Hepatic stellate cell (primary cell): ENCODE measurements at regions not wholly inside any gene's neighbourhood (a gene's known extent, or its start where the extent isn't known, plus 50 kb on each side); places are given as distances from the start of the nearest gene placed in this dataset.

Experiments used
- DNase-seq: peaks from one replicate; pipeline ENCODE4 v3.0.0; 2011; ENCODE audit warnings: low spot score

DNA sequence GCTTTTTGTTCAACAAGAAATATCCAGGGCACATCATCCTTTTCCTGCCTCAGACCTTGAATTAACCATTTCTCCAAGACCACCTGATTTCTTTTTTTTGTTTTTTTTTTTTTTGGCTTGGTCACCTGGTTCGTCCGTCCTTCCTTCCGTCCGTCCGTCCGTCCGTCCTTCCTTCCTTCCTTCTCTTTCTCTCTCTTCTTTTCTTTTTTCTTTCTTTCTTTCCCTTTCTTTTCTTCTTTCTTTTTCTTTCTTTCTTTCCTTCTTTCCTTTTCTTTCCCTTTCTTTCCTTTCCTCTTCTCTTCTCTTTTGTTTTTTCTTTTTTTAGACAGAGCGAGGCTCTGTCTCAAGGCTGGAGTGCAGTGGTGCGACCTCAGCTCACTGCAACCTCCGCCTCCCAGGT, 80.7 kb downstream of the TET3 start:
- DNase-seq: no peak

DNA sequence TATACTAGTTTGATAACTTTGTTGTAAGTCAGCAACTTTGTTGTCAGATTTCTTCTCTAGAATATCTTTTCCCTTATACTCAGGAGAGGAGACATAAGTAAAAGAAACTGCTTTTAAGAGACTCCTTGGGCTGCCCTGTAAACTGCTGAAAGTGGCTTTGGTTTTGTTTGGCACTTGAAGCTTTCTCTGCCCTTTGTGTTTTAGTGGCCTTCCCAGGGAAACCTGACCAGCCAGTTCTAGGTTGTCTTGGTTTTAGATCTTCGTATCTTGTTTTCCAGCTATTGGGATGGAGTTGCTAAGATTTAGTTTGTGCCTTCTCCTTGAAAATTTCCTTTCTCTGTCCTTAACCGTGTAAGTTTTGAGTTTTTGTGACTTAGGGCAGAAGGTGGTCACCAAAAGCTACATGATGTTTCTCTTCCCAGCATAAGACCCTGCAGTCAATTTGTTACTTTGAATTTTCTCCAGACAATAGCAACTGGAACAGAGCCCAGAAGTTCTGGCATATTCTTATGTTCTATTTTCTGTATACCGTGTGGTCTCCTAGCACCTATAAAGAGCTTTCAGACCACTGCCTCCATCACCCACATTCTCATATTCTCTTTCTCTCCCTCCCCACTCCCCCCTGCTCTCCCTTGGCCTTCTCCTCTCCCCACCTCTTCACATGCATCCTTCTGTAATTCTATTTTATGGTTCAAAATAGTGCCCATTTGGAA, 81.1 kb downstream of the BOLA3 start:
- no peak for DNase-seq

DNA sequence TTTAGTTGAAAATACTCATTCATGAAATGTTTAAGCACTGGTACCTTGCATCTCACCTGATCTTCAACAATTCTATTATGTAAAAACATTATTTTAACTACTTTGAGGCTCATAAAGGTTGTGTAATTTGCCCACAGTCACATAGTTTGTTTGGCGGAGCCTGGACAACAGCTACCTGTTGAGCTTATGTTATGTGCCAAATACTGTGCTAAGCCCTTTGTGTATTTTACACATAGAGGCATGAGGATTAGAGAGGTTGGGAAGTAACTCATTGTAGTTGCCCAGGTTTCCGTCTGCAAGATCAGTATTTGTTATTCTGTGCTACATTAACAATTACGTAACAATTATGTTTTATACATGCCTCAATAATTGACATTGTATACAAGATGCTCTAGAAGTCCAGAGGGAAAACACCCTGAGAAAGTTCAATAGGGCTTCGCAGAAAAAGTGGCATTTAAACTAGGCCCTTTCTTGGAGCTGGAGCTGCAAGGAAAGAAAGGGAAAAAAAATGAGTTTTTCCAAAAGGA, 80.4 kb downstream of the BOLA3 start:
- no peak for DNase-seq

DNA sequence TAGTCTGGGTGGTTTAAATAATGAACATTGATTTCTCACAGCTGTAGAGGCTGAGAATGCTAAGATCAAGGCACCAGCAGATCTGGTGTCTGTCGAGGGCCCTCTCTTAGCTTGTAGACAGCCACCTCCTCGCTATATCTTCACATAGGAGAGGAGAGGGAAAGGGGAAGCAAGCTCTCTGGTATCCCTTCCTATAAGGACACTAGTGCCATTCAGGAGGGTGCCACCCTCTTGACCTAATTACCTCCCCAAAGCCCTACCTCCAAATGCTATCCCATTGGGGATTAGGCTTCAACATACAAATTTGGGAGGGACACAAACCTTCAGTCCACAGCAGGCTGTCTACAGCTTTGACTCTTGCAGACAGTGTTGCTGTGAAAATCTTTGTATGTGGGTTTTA, 76.7 kb downstream of the BOLA3 start:
- no peak for DNase-seq

DNA sequence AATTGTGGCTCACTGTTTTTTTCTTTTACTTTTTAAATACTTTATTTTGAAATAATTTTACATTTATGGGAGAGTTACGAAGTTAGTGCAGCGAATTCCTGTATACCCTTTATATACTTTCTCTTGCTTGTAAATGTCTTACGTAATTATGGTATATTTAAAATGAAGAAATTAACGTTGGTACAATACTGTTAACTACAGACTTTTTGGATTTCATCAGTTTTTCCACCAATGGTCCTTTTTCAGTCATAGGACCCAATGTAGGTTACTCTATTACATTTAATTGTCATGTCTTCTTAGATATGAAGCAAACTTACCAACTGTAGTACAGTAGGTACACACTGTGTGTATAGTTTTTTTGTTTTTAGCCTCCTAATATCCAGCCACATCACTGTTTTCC, 76.3 kb downstream of the BOLA3 start:
- DNase-seq: no peak

DNA sequence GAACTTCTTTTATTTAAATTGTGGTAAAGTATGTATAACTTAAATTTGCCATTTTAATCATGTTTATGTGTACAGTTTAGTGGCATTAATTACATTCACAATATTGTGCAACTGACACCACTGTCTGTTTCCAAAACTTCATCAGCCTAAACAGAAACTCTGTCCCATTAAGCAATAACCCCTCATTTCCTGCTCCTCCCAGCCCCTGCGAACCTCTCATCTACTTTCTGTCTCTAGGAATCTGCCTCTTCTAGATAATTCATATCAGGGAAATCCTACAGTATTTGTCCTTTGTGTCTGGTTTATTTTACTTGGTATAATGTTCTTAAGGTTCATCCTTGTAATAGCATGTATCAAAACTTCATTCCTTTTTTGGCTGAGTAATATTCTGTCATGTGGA, 75.1 kb downstream of the BOLA3 start:
- no peak for DNase-seq

DNA sequence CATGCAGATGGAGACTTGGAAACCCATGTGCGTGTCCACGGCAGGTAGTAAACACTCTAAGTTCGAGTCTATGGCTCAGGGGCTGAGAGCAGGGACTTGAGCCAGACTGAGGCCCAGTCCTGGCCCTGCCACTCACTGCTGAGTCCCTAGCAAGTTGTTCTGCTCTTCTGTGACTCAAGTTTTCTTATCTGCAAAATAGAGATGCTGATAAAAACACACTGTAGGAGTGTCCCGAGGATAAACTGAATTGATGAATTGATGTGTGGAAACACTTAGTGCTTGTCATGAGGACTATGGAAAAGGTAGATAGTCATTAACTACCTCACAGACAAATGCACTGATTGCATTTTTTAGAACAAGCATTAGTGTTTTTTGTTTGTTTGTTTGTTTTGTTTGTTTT, 73.2 kb downstream of the BOLA3 start:
- no peak for DNase-seq

DNA sequence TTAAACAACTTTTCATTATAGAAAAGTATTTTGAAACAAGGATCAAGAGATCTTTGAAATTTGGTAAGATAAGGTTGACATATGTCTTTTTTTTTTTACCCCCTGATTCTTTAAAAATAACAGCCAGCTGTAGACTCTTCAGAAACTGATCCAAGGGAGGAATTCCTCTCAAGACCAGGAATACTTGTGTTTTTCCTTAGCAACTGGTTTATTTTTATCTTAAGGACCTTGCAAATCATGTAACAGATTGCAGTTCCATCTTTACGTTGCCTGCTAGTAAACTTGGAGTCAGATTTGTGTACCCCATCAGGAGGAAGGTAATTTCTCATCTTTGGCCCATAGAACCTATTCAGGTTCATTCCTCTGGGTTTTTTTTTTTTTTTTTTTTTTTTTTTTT, 71.6 kb downstream of the BOLA3 start:
- no peak for DNase-seq

DNA sequence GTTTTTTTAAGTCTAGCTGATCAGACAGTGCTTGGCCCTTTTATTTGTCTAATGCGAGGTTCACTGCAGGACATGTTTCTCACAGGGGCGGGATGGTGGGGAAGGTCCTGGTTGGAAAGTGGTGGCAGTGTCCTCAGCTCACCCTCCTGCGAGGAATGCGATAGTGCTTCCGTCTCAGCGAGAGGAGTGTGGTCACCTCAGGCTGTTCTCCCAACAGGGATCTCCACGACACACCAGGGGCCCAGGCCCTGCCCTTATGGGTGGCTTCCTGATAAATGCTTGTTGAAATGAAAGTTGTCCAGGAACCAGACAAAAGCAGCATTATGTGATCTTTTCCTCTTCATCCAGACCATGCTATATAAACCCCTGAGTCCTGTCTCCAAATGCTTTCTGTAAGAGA, 70.1 kb downstream of the BOLA3 start:
- DNase-seq: no peak

DNA sequence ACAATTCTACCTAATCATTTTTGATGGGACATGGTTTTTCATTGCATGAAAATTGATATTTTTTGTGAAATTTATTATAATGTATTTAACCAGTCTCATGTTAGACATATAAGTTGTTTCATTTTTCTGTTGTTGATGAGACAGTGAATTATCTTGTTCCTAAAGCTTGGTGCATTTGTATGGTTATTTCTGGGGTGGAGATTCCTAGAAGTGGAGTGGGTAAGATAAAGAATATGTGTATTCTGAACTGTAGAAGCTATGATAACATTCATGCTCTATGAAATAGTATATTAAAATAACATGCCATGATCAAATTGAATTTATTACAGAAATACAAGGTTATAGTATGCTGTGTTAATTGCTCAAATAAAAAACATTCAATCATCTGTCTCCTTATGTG, 69.2 kb downstream of the BOLA3 start:
- no peak for DNase-seq

DNA sequence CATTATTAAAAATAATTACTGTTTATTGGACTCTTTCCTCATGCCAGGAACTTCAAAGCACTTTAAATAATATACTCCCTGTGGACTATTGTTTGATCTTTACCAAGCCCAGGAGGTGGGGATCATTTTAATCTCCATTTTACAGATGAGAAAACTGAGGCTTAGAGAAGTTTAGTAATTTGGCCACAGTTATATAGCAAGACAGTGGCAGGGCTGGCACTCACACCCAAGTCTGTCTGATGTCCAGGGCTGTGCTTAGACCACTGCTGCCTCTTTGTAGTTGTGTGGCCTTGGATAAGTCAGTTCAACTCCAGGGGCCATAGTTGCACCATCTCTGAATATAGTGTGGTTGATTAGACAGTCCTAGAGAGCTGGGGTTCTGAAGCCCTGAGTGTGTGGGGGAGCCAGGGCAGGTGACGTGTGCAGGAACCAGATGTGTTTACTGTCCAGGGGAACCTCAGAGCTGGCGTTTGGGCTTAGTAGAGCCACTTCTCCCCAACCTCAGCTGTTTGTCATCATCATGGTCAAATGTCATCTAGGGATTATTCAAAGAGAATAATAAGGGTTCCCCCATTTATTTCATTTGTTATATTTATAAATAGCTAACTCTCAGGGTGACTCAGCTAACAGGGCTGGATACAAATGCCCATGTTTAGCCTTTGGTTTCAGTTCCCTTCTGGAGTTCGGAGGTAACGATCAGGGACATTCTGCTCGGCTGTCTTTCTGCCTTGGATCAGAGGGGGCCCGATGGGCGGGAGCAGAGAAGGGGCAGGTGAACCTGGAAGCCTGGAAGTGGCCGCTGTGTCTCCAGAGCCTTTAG, 68.0 kb downstream of the BOLA3 start:
- peak; percentile 70 for DNase-seq

DNA sequence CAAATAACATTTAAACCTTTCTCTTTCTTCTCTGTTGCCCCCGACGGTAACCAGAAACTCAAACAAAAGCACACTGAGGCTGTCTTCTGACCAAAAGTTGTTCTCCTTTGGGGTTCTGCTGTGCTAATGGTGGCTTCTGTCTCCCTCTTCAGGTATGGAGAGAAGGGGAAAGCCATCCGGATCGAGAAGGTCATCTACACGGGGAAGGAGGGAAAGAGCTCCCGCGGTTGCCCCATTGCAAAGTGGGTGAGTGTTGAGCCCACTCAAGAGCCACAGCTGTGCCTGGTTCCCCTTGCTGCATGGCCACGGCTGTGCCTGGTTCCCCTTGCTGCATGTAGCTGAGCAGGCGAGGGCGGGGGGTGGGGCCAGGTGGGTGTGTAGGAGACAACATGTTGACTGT, 67.4 kb downstream of the BOLA3 start:
- no peak for DNase-seq

DNA sequence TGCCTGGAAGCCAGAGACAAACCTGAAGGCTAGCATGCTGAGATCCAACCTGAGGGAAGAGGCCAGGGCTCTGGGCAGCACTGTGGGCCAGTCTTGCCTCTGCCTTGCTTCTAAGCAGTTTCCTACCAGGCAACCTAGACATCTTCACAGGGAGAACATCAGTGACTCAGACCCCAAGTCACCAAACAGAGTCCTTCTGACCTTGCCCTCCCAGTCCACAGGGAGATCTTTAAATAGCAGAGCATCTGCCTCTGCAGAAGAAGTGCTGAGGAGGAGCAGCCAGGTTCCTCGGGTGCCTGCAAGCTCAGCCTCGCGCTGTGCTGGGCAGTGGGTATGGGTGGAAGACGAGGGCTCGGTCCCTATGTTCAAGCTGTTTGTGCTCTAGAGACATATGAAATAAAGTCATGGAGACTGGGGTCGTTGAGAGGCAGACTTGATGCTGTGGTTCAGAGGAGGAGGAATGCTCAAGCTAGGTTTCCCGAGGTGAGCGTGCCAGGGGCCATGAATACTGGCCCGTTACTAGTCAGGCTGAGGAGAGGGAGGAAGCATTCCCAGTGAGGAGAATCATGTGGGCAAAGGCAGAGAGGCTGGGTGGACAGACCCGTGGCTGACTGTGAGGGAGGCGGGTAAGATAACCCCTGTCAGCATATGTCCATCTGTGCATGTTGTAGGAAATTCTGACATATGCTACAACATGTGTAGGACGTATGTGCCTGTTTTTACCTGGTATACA, 66.5 kb downstream of the BOLA3 start:
- DNase-seq: peak; percentile 66

DNA sequence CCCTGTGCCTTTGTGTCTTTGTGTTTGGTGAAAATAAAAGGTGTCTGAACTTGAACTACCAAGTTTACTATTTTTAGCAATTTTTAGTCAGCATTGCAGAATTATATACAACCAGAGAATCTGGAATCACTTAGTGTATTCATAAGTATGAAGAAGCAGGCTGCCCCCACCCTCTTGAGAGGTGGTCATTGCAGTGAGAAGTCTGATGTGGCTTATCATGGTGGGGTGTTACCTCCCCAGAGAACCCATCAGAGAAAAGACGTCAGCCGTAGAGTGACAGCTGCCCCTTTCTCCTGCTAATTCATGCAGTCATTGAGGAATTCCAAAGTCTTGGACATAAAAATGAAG, 66.0 kb downstream of the BOLA3 start:
- DNase-seq: no peak

DNA sequence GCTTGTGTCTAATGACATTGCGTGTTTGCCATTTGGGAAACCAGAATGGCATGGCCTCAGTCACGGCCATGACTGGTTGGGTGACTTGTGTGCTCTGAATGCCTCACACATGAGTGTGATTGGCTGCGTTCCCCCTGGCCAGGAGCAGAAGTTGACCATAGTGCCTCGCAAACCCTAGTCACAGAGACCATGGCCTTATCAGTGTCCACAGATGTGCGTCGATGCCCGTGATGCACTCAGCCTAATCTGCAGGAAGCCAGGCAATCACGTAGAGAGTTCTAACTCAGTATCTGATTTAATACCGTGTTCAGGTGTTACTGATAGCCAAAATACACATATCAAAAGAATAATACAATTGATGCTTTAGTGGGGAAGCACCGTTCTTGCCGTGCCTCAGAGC, 64.0 kb downstream of the BOLA3 start:
- no peak for DNase-seq
